ENCODE measurements at regions not wholly inside any gene's neighbourhood (a gene's known extent, or its start where the extent isn't known, plus 50 kb on each side); places are given as distances from the start of the nearest gene placed in this dataset.

DNA sequence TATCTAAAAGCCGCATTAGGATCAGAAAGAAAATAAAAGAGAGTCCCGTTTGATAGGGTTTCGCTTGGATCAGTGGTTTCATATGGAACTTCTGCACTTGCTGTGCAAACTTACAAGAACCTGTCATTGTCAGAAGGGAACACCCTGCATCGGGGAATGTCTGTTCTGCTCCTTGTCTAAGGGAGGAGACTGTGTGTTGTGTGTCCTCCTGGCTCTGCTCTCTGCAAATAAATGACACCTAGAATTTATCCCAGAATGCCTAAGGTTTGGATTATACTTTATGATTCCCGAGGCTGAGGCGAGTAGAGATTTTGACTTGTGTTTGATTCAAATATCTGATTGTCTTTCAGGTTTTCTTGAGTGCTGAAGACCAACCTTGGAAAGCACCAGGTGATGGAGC lies 785.1 kb downstream of the GALR1 start:
- no peak overlapping the region for H3K4me3 ChIP-seq (ENCODE audit: control insufficient read depth, low read depth, low read length)
- no peak for DNase-seq (ENCODE audit: low read depth)
- TF ChIP-seq, protein P1, sequence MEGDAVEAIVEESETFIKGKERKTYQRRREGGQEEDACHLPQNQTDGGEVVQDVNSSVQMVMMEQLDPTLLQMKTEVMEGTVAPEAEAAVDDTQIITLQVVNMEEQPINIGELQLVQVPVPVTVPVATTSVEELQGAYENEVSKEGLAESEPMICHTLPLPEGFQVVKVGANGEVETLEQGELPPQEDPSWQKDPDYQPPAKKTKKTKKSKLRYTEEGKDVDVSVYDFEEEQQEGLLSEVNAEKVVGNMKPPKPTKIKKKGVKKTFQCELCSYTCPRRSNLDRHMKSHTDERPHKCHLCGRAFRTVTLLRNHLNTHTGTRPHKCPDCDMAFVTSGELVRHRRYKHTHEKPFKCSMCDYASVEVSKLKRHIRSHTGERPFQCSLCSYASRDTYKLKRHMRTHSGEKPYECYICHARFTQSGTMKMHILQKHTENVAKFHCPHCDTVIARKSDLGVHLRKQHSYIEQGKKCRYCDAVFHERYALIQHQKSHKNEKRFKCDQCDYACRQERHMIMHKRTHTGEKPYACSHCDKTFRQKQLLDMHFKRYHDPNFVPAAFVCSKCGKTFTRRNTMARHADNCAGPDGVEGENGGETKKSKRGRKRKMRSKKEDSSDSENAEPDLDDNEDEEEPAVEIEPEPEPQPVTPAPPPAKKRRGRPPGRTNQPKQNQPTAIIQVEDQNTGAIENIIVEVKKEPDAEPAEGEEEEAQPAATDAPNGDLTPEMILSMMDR (IDR thresholded peaks at IDR 0.05; ENCODE audit: control insufficient read depth, insufficient read depth, low read depth, low read length, missing control alignments), result no peak

DNA sequence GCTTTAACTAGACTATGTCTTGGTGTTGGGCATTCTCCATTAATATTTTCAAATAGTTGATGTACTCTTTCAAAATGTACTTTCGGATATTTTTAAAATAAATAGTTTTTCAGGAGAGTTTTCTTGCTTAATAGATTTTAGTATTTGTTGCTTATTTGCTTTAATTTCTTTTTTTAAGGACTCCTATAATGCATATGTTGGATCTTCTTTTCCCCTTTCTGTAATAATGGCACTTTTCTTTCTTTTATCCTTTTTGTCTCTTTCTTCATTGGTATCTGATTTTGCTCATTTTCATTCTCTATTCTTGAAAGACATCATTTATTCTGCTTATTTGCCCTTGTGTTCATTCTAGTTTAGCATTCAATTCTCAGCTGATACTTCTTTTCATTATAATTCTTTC lies 791.6 kb downstream of the GALR1 start:
- TF ChIP-seq, protein P1 (IDR thresholded peaks at IDR 0.05; ENCODE audit: control insufficient read depth, insufficient read depth, low read depth, low read length, missing control alignments), result no peak
- no peak for DNase-seq (ENCODE audit: low read depth)

DNA sequence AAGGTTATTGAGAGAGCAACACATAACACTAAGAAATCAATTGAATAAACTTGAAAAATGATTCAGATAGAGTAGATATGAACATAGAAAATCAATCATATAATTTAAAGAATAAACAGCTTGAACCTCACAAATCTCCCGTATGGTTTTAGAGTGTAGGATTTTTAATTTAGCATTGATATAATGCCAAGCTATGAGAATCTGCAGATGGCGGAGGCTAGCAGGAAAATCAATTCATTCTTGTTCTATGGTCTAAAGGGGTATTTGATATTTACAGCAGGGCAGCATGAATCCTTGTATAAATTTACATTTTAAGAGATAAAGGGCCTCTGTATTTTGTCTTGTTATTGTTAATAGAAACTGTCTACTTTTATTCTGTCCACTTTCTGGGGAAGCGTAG lies 797.0 kb downstream of the GALR1 start:
- TF ChIP-seq, protein P1 (IDR thresholded peaks at IDR 0.05; ENCODE audit: control insufficient read depth, insufficient read depth, low read depth, low read length, missing control alignments), result no peak
- DNase-seq (ENCODE audit: low read depth), result no peak
- no peak overlapping the region for H3K4me3 ChIP-seq (ENCODE audit: control insufficient read depth, low read depth, low read length)

More for the DNA sequence above, 791.6 kb downstream of the GALR1 start:
- no peak overlapping the region for H3K4me3 ChIP-seq (ENCODE audit: control insufficient read depth, low read depth, low read length)

DNA sequence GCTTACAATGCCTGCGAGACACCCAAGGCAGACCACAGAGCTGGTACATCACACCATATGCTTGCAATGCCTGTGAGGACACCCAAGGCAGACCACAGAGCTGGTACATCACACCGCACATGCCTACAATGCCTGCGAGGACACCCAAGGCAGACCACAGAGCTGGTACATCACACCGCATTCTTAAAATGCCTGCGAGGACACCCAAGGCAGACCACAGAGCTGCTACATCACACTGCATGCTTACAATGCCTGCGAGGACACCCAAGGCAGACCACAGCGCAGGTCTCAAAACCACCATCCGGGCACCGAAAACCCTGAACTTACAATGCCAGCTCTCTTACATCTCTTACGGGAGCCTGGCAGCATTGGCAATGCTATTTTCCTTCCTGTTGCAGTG lies 799.6 kb downstream of the GALR1 start:
- no peak overlapping the region for H3K4me3 ChIP-seq (ENCODE audit: control insufficient read depth, low read depth, low read length)
- TF ChIP-seq, protein P1 (IDR thresholded peaks at IDR 0.05; ENCODE audit: control insufficient read depth, insufficient read depth, low read depth, low read length, missing control alignments), result no peak
- no peak for DNase-seq (ENCODE audit: low read depth)

DNA sequence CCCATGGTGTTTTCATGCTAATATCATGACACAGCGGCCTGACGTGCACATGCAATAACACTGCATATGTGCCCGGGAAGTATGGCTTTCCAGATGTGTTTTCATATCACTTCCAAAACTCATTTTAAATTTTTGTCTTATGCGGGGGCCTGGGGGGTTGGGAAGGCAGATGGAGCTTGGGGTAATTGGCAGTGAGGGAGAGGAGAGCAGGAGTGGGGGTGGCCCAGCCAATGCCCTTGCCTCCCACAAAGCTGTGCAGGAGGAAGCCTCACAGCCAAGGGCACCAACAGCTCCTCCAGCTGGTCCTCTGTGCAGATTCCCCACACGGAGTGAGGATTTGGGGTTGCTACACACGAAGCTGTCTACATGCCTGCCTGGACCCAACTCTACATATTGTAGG lies 805.2 kb downstream of the GALR1 start:
- DNase-seq (ENCODE audit: low read depth), result no peak
- H3K4me3 ChIP-seq (ENCODE audit: control insufficient read depth, low read depth, low read length), result no peak overlapping the region
- TF ChIP-seq, protein P1 (IDR thresholded peaks at IDR 0.05; ENCODE audit: control insufficient read depth, insufficient read depth, low read depth, low read length, missing control alignments), result no peak

DNA sequence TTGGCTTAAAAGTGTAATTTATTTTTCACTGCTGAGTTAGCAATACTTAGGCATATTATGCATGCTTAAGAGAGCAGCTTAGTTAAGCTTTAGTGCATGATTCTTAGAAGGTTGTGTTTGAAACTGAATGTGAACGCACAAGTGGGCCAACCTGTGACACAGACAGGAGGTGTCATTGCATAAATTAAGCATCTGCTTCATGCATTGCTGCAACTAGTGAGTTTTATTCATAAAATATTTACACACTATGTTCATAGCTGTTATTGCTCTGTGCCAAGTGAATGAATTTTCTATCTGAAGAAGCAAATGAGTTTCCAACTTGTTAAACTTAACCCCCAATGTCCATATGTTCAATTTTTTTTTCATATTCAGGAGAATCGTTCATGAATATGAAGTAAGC lies 806.4 kb downstream of the GALR1 start:
- no peak overlapping the region for H3K4me3 ChIP-seq (ENCODE audit: control insufficient read depth, low read depth, low read length)
- TF ChIP-seq, protein P1 (IDR thresholded peaks at IDR 0.05; ENCODE audit: control insufficient read depth, insufficient read depth, low read depth, low read length, missing control alignments), result no peak
- no peak for DNase-seq (ENCODE audit: low read depth)

Data from AG09309 (cell line).